Breast epithelium (tissue), 4 donors: ENCODE measurements at regions not wholly inside any gene's neighbourhood (a gene's known extent, or its start where the extent isn't known, plus 50 kb on each side); places are given as distances from the start of the nearest gene placed in this dataset.

ENCODE experiments used
- DNase-seq, 2 donors: peaks; one replicate each; pipeline ENCODE4 v3.0.0-alpha.2; 2019; ENCODE audit warnings: low spot score in 2 of 2
- H3K27ac ChIP-seq, 2 donors: fragments of 200-600 bp; sonication (generic) in 1 of 2; one replicate each; pipeline ENCODE4 v1.5.1; 2016 to 2019; ENCODE audit warnings: mild to moderate bottlenecking in 1 of 2
- H3K27me3 ChIP-seq, 2 donors: fragments of 200-600 bp; sonication (generic) in 1 of 2; one replicate each; pipeline versions ENCODE4 v1.5.1 to v1.6.0; 2017 to 2019; ENCODE audit warnings: control low read depth in 1 of 2, mild to moderate bottlenecking in 1 of 2
- H3K36me3 ChIP-seq: fragments of 200-600 bp; one replicate; pipeline ENCODE4 v1.5.1; 2019
- H3K4me1 ChIP-seq, 2 donors: fragments of 200-600 bp; sonication (generic); one replicate each; pipeline ENCODE4 v1.5.1; 2016 to 2019; ENCODE audit warnings: control low read depth in 1 of 2
- H3K4me3 ChIP-seq, 3 donors: fragments of 200-600 bp; sonication (generic); 1 replicate in 2 of 3; 2 replicates in 1 of 3; pipeline ENCODE4 v1.5.1; 2016 to 2019; ENCODE audit warnings: mild to moderate bottlenecking in 3 of 3, moderate library complexity in 2 of 3
- H3K9me3 ChIP-seq, 2 donors: fragments of 200-600 bp; sonication (generic) in 1 of 2; one replicate each; pipeline ENCODE4 v1.5.1; 2016 to 2019; ENCODE audit warnings: control low read depth in 1 of 2
- CTCF ChIP-seq, 3 donors: fragments of 450-650 bp; IDR thresholded peaks; one replicate each; pipeline ENCODE4 v1.5.1; 2016 to 2017; ENCODE audit warnings: antibody characterized with exemption in 3 of 3, mild to moderate bottlenecking in 3 of 3, moderate library complexity in 3 of 3
- POLR2A ChIP-seq: fragments of 450-650 bp; IDR thresholded peaks from one replicate; pipeline ENCODE4 v1.6.1; 2016; ENCODE audit warnings: antibody characterized with exemption, mild to moderate bottlenecking, moderate library complexity
- POLR2AphosphoS5 ChIP-seq, 3 donors: sonication (generic); formaldehyde crosslinking; IDR thresholded peaks; one replicate each; pipeline ENCODE4 v1.6.1; 2017; ENCODE audit warnings: antibody characterized with exemption in 3 of 3
- intact Hi-C: fragments of 100-400 bp; cut with DNase I; formaldehyde crosslinking; loops from one replicate; pipeline ENCODE4 v1.15.1; 2023; ENCODE audit warnings: low total_unique reads

- no peak for TF ChIP-seq POLR2A
- no peak for TF ChIP-seq CTCF (IDR thresholded peaks at IDR 0.05)
- no peak for TF ChIP-seq POLR2AphosphoS5 (IDR thresholded peaks at IDR 0.05)
- H3K9me3 ChIP-seq: no peaks in the 10 kb centered on the region
- no peak overlapping the region for H3K27ac ChIP-seq
- peaks cover 0 to 6% of the 10 kb centered on the region in 2 donors for H3K27me3 ChIP-seq
- H3K4me1 ChIP-seq: no peaks in the 10 kb centered on the region
- H3K4me3 ChIP-seq: no peak overlapping the region
- intact Hi-C loops: no loop called here
- no peaks in the 10 kb centered on the region for H3K36me3 ChIP-seq
- DNase-seq: no peak
Observed at GRCh38 chr6:40282986-40283385, 304.2 kb downstream of the LRFN2 start.

- Histone ChIP-seq H3K36me3 (no peaks in the 10 kb centered on the region), H3K27me3 (peaks cover 0 to 4% of the 10 kb centered on the region in 2 donors), H3K4me3 (no peak overlapping the region), H3K9me3 (no peaks in the 10 kb centered on the region), H3K4me1 (no peaks in the 10 kb centered on the region), H3K27ac (no peak overlapping the region)
- TF ChIP-seq POLR2AphosphoS5 (IDR thresholded peaks at IDR 0.05) (no peak), POLR2A (no peak), CTCF (IDR thresholded peaks at IDR 0.05) (no peak)
- DNase-seq: no peak
- intact Hi-C loops: no loop called here
Observed at GRCh38 chr6:40281402-40281801, 305.8 kb downstream of the LRFN2 start.

GRCh38 chr6:40280231-40280630 is 306.9 kb downstream of the LRFN2 start:
- Histone ChIP-seq H3K9me3 (no peaks in the 10 kb centered on the region), H3K27me3 (no peaks in the 10 kb centered on the region), H3K36me3 (no peaks in the 10 kb centered on the region), H3K4me1 (no peaks in the 10 kb centered on the region), H3K4me3 (no peak overlapping the region), H3K27ac (no peak overlapping the region)
- no peak for TF ChIP-seq POLR2AphosphoS5 (IDR thresholded peaks at IDR 0.05)
- TF ChIP-seq POLR2A: no peak
- no peak for TF ChIP-seq CTCF (IDR thresholded peaks at IDR 0.05)
- intact Hi-C loops: no loop called here
- DNase-seq: no peak

- intact Hi-C loops: no loop called here
- Histone ChIP-seq H3K4me3 (no peak overlapping the region), H3K4me1 (no peaks in the 10 kb centered on the region), H3K27me3 (no peaks in the 10 kb centered on the region), H3K27ac (no peak overlapping the region), H3K9me3 (no peaks in the 10 kb centered on the region), H3K36me3 (no peaks in the 10 kb centered on the region)
- no peak for DNase-seq
- TF ChIP-seq POLR2A: no peak
- no peak for TF ChIP-seq CTCF (IDR thresholded peaks at IDR 0.05)
- TF ChIP-seq POLR2AphosphoS5 (IDR thresholded peaks at IDR 0.05): no peak
Observed at GRCh38 chr6:40276141-40276540, 311.0 kb downstream of the LRFN2 start.

GRCh38 chr6:40274058-40274457 is 313.1 kb downstream of the LRFN2 start:
- Histone ChIP-seq H3K4me3 (no peak overlapping the region), H3K4me1 (no peaks in the 10 kb centered on the region), H3K9me3 (no peaks in the 10 kb centered on the region), H3K27ac (no peak overlapping the region), H3K36me3 (no peaks in the 10 kb centered on the region), H3K27me3 (no peaks in the 10 kb centered on the region)
- DNase-seq: no peak
- no peak for TF ChIP-seq CTCF (IDR thresholded peaks at IDR 0.05)
- TF ChIP-seq POLR2A: no peak
- no peak for TF ChIP-seq POLR2AphosphoS5 (IDR thresholded peaks at IDR 0.05)
- intact Hi-C loops: no loop called here
